ENCODE measurements at regions not wholly inside any gene's neighbourhood (a gene's known extent, or its start where the extent isn't known, plus 50 kb on each side); places are given as distances from the start of the nearest gene placed in this dataset.
A peak's percentile ranks its signal among the peaks of the same experiment; 100 is the strongest.

- no peak for TF ChIP-seq CTCF (conservative IDR thresholded peaks at IDR 0.05 in 1 of 2, IDR thresholded peaks at IDR 0.05 in 1 of 2; ENCODE audit: low read depth in 1 of 2, low read length in 2 of 2)
- no peak for TF ChIP-seq EZH2 (IDR thresholded peaks at IDR 0.05; ENCODE audit: low read length, missing control alignments)
- H3K9me3 ChIP-seq (ENCODE audit: control insufficient read depth, insufficient read depth, low read depth, low read length) = no peaks in the 10 kb centered on the region
- H2AFZ ChIP-seq (ENCODE audit: low read length) = peak overlapping the region; percentile 55
- no peaks in the 10 kb centered on the region for H4K20me1 ChIP-seq (ENCODE audit: control insufficient read depth, extremely low read depth, insufficient read depth, low read length)
- H3K4me3 ChIP-seq (replicated peaks in 1 of 4; ENCODE audit: control extremely low read depth in 1 of 4, insufficient read depth in 1 of 4, low read depth in 3 of 4, low read length in 4 of 4) = no peak overlapping the region
- no peak overlapping the region for H3K4me2 ChIP-seq (ENCODE audit: extremely low read depth, insufficient read depth, low read length)
- no peak overlapping the region for H3K9ac ChIP-seq (ENCODE audit: insufficient read depth, low read length)
- H3K27ac ChIP-seq (ENCODE audit: insufficient read depth, low read length) = no peak overlapping the region
- no peaks in the 10 kb centered on the region for H3K79me2 ChIP-seq (ENCODE audit: control insufficient read depth, insufficient read depth, low read length)
- H3K4me1 ChIP-seq (ENCODE audit: control insufficient read depth, extremely low read depth, insufficient read depth, low read length) = no peaks in the 10 kb centered on the region
- H3K27me3 ChIP-seq (ENCODE audit: control insufficient read depth, insufficient read depth, low read length) = no peaks in the 10 kb centered on the region
- H3K36me3 ChIP-seq (ENCODE audit: control insufficient read depth, insufficient read depth, low read length) = no peaks in the 10 kb centered on the region
- peak; percentile 92 to 94 for DNase-seq (ENCODE audit: low read depth in 2 of 2)
Observed at GRCh38 chr15:91471468-91471867, 371.4 kb downstream of the SV2B start.

- Histone ChIP-seq H3K79me2 (ENCODE audit: control insufficient read depth, insufficient read depth, low read length) (no peaks in the 10 kb centered on the region), H3K27me3 (ENCODE audit: control insufficient read depth, insufficient read depth, low read length) (no peaks in the 10 kb centered on the region), H3K4me3 (replicated peaks in 1 of 4; ENCODE audit: control extremely low read depth in 1 of 4, insufficient read depth in 1 of 4, low read depth in 3 of 4, low read length in 4 of 4) (no peak overlapping the region), H2AFZ (ENCODE audit: low read length) (no peak overlapping the region), H3K9me3 (ENCODE audit: control insufficient read depth, insufficient read depth, low read depth, low read length) (no peaks in the 10 kb centered on the region), H3K36me3 (ENCODE audit: control insufficient read depth, insufficient read depth, low read length) (no peaks in the 10 kb centered on the region), H3K9ac (ENCODE audit: insufficient read depth, low read length) (no peak overlapping the region), H3K4me1 (ENCODE audit: control insufficient read depth, extremely low read depth, insufficient read depth, low read length) (no peaks in the 10 kb centered on the region), H4K20me1 (ENCODE audit: control insufficient read depth, extremely low read depth, insufficient read depth, low read length) (no peaks in the 10 kb centered on the region), H3K27ac (ENCODE audit: insufficient read depth, low read length) (no peak overlapping the region), H3K4me2 (ENCODE audit: extremely low read depth, insufficient read depth, low read length) (no peak overlapping the region)
- DNase-seq (ENCODE audit: low read depth in 2 of 2) = peak; percentile 15 to 64
- TF ChIP-seq EZH2 (IDR thresholded peaks at IDR 0.05; ENCODE audit: low read length, missing control alignments) = no peak
- TF ChIP-seq CTCF (conservative IDR thresholded peaks at IDR 0.05 in 1 of 2, IDR thresholded peaks at IDR 0.05 in 1 of 2; ENCODE audit: low read depth in 1 of 2, low read length in 2 of 2) = no peak
Observed at GRCh38 chr15:91472316-91472756, 372.3 kb downstream of the SV2B start.

GRCh38 chr15:91473894-91474545 lies 374.0 kb downstream of the SV2B start:
- H3K4me3 ChIP-seq (replicated peaks in 1 of 4; ENCODE audit: control extremely low read depth in 1 of 4, insufficient read depth in 1 of 4, low read depth in 3 of 4, low read length in 4 of 4) = no peak overlapping the region
- no peaks in the 10 kb centered on the region for H3K9me3 ChIP-seq (ENCODE audit: control insufficient read depth, insufficient read depth, low read depth, low read length)
- no peaks in the 10 kb centered on the region for H4K20me1 ChIP-seq (ENCODE audit: control insufficient read depth, extremely low read depth, insufficient read depth, low read length)
- H3K4me1 ChIP-seq (ENCODE audit: control insufficient read depth, extremely low read depth, insufficient read depth, low read length) = no peaks in the 10 kb centered on the region
- TF ChIP-seq CTCF (conservative IDR thresholded peaks at IDR 0.05 in 1 of 2, IDR thresholded peaks at IDR 0.05 in 1 of 2; ENCODE audit: low read depth in 1 of 2, low read length in 2 of 2) (no peak), EZH2 (IDR thresholded peaks at IDR 0.05; ENCODE audit: low read length, missing control alignments) (no peak)
- peak; percentile 44 to 88 for DNase-seq (ENCODE audit: low read depth in 2 of 2)
- H3K9ac ChIP-seq (ENCODE audit: insufficient read depth, low read length) = no peak overlapping the region
- no peak overlapping the region for H2AFZ ChIP-seq (ENCODE audit: low read length)
- no peak overlapping the region for H3K4me2 ChIP-seq (ENCODE audit: extremely low read depth, insufficient read depth, low read length)
- H3K27me3 ChIP-seq (ENCODE audit: control insufficient read depth, insufficient read depth, low read length) = no peaks in the 10 kb centered on the region
- H3K79me2 ChIP-seq (ENCODE audit: control insufficient read depth, insufficient read depth, low read length) = no peaks in the 10 kb centered on the region
- no peaks in the 10 kb centered on the region for H3K36me3 ChIP-seq (ENCODE audit: control insufficient read depth, insufficient read depth, low read length)
- H3K27ac ChIP-seq (ENCODE audit: insufficient read depth, low read length) = no peak overlapping the region
